Adipose tissue (tissue), 3 donors: ENCODE measurements at regions not wholly inside any gene's neighbourhood (a gene's known extent, or its start where the extent isn't known, plus 50 kb on each side); places are given as distances from the start of the nearest gene placed in this dataset.

Source experiments
- H3K27ac ChIP-seq: one replicate; pipeline ENCODE4 v1.5.1; 2013; ENCODE audit warnings: low read depth, low read length
- WGBS, 3 donors: extraction: QIAGEN DNeasy Blood & Tissue Kit; methylation state at CpG; one replicate each; pipeline ENCODE4 v1.1.7; 2013; 5-methylcytosine and 5-hydroxymethylcytosine counted together
- donor health status: healthy with polysubstance abuse.
- donor health status: Bipolar disorder and iron deficiency.
- donor health status: healthy.

DNA sequence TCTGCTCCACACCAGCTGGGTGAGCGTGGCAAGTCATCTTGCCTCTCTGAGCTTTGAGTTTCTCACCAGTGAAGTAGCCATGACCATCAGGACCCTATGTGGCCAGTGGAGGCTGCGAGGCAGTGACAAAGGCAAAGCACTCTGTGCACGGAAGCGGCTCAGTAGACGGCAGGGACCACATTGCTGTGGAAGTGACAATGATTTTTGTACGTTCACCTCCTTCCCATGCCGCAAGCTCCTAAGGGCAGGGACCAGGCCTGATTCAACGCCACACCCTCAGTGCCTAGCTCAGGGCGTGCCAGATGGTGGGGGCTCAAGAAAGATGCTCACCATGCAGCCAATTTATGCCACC lies 210.5 kb downstream of the MATN1 start:
- 90 to 92% (median 92%) methylated on average over 9 of the region's 9 CpGs for WGBS, 3 donors
- H3K27ac ChIP-seq, result no peak overlapping the region

- no peak overlapping the region for H3K27ac ChIP-seq
- WGBS, 3 donors, result 47 to 58% (median 57%) methylated on average over 18 of the region's 18 CpGs
Measured at GRCh38 chr1:30511991-30512913, 211.1 kb downstream of the MATN1 start.

DNA sequence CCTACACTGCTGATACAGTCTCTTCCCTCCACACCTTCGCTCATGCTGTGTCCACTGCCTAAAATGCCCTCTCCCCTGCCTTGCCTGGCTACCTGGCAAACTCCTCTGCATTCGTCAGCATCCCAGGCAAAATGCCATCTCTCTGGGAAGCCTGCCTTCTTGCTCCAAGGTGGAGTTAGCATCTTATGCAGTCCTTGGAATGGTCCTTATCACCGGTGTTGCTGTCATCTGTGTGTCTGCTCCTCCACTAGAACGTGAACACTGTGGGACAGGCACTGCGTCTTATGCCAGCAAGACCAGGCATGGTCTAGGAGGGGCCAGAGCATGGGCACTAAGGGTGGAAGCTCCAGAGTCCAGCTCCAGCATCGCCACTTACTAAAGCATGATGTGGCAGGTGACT lies 211.8 kb downstream of the MATN1 start:
- no peak overlapping the region for H3K27ac ChIP-seq
- WGBS, 3 donors, result 78 to 83% (median 79%) methylated on average over 6 of the region's 6 CpGs

DNA sequence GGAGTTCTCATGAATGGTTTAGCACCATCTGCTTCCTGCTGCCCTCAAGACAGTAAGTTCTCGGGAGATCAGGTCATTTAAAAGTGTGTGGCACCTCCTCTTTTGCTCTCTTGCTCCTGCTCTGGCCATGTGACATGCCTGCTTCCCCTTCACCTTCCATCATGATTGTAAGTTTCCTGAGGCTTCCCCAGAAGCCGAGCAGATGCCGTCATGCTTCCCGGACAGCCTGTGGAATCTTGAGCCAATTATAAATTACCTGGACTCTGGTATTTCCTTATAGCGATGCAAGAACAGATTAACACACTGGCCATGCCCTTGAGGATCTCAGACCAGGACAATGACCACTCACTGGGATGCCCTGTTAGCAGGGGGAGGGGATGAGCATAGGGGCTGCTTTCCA lies 212.3 kb downstream of the MATN1 start:
- H3K27ac ChIP-seq, result no peak overlapping the region
- WGBS, 3 donors, result 69 to 86% (median 73%) methylated on average over 5 of the region's 5 CpGs

GRCh38 chr1:30509670-30510069 lies 213.7 kb downstream of the MATN1 start:
- H3K27ac ChIP-seq, result no peak overlapping the region
- WGBS, 3 donors, result 35 to 50% (median 44%) methylated on average over 1 of the region's 1 CpG

DNA sequence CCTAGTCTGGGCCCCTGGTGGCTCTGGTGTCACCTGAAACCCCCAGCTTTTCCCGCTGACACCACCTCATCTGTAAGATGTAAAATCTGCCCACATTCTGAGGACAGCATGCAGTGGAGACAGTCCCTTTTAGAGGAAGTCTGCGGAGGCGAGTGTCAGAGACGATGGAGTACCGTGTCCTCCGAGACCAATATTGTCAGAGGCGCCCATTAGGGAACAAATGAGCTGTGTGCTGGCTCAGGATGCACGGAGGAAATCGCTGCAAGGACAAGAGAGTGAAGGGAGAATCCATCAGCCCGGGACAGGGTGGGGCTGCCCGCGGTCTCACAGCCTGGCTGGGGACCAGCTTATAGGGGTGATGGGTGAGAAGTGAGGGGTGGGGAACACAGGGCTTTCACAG lies 214.8 kb downstream of the MATN1 start:
- H3K27ac ChIP-seq, result no peak overlapping the region
- 54 to 61% (median 57%) methylated on average over 12 of the region's 12 CpGs for WGBS, 3 donors

- WGBS, 3 donors, result 83 to 87% (median 86%) methylated on average over 3 of the region's 3 CpGs
- no peak overlapping the region for H3K27ac ChIP-seq
Measured at GRCh38 chr1:30508175-30508448, 215.3 kb downstream of the MATN1 start.

GRCh38 chr1:30507401-30508174 lies 215.8 kb downstream of the MATN1 start:
- 68 to 79% (median 74%) methylated on average over 11 of the region's 11 CpGs for WGBS, 3 donors
- H3K27ac ChIP-seq, result no peak overlapping the region

DNA sequence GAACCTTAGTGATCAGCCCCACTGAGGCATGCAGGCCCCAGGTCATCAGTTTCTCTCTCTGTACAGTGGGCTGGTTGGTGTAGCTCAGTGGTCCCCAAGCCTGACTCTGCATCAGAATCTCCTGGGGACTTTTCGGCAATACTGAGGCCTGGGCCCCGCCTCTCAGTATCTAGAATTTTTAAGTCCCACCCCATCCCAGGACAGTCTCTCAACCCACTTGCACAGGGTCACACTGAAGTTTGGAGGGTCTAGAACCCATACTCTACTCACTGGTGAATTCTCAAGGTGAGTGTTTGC lies 216.4 kb downstream of the MATN1 start:
- 84 to 97% (median 96%) methylated on average over 2 of the region's 2 CpGs for WGBS, 3 donors

DNA sequence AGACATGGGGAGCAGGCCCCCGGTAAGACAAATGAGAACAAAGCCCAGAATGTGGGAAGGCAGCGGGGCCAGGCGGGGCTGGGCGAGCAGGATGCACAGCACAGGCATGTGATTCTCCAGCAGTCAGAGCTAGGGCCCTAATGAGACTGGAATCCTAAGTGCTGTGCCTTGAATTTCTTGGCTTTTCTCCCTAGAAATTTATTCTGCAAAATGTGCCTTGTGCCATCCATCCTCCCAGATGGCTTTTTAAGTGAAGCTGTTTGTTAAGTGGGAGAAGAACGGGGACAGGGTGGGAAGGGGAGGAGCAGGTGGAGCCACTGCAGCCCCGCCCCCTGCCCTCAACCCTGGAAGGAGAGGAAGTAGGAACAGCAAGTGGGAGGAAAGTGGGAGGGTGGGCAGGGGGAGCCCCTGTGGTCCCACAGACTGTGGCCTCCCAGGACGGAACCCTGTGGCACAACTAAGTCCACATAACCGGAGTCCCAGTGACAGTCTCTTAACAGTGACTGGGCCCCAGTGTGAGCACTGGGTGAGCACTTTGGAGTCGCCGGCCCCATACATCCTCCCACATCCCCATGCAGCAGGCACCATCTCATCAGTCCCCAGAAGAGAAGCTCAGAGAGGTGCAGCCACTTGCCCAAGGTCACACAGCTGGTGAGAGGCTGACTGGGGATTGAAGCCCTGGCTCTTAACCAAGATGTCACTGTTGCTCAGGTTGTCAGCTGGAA lies 216.9 kb downstream of the MATN1 start:
- 64 to 68% (median 65%) methylated on average over 10 of the region's 10 CpGs for WGBS, 3 donors

More for the DNA sequence above, 216.4 kb downstream of the MATN1 start:
- H3K27ac ChIP-seq, result no peak overlapping the region

DNA sequence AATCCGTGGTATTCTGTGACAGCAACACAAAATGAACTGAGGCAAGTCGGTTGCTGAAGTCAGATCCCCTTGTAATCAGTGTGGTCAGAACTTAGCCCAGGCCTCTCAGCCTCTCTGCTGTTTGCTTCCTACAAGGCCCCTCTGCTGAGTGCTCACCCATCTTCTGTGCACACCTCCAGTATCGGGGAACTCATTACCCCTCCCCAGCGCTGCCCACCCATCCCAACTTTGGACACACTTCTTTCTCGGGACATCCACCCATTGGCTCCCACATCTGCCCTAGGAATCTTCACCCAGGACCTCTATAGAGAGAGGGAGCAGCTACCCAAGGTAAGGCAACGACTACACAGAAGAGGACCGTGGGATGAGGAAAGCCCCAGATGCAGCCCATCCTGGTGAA lies 217.5 kb downstream of the MATN1 start:
- 74 to 85% (median 79%) methylated on average over 7 of the region's 7 CpGs for WGBS, 3 donors
- no peak overlapping the region for H3K27ac ChIP-seq

More for the DNA sequence above, 216.9 kb downstream of the MATN1 start:
- no peak overlapping the region for H3K27ac ChIP-seq

DNA sequence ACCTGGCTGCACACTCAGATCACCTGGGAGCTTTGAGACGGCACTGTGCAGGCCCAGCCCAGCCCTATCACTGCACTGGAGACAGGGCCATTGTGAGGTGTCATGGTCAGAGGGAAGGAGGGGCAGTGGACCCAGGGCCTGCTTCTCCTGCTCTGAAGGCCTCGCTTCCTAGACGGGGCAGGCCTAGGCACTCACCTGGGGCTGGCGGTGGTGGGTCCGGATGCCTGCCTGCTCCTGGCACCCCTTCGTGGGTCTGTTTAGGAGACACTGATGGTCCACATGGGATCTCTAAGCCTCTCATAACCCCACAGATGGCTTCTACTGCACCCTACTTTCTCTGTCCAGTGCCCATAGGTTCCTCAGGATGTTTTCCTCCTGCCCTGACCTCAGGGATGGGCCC lies 230.9 kb downstream of the MATN1 start:
- H3K27ac ChIP-seq, result no peak overlapping the region
- WGBS, 3 donors, result 62 to 88% (median 71%) methylated on average over 6 of the region's 6 CpGs

DNA sequence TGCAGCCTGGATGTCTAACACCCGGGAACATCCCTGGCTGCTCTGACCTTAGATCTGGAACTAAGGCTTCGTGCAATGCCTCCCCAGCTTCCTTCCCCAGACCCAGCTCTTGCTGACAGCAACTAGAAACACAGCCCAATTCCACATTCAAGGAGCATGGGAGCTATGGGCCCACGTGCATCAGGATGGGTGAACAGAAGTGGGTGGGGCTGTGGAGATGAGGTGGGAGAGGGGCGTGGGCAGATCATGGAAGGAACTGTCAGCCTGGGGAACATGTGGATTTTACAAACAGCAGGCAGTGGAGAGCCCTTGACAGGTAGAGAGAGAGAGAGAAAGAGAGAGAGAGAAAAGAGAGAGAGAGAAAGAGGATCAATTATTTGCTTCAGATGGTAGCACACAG lies 231.6 kb downstream of the MATN1 start:
- 68 to 75% (median 72%) methylated on average over 4 of the region's 4 CpGs for WGBS, 3 donors
- no peak overlapping the region for H3K27ac ChIP-seq

GRCh38 chr1:30490554-30491053 lies 232.8 kb downstream of the MATN1 start:
- 73 to 77% (median 75%) methylated on average over 3 of the region's 3 CpGs for WGBS, 3 donors
- no peak overlapping the region for H3K27ac ChIP-seq

DNA sequence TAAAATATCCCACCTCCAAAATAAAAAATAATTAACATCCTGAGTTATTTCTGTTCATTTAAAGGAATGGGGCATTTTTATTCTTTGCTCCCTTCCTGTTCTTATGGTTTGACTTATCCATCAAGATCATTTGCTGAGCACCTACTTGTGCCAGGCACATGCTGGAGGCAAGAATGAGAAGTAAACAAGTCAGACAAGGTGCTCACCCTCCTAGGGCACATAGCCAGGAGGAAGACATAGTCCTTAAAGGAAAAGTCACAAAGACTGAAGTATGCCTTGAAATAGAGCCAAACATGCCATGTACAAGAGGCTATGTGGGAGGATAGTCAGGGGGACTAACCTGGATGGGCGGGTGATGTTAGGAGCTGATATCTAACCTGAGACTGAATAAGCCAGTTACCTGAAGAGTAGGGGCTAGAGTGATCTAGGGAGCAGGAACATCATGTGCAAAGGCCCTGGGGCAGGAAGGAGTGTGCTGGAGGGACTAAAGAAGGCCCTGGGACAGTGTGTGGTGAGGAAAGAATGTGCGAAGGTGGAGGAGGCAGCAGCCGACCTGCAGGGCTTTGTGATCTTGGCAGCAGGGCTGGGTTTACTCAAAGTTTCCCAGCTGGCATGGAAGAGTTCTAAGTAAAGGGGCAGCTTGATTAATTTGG lies 233.5 kb downstream of the MATN1 start:
- 91 to 93% (median 92%) methylated on average over 3 of the region's 3 CpGs for WGBS, 3 donors
- H3K27ac ChIP-seq, result no peak overlapping the region

DNA sequence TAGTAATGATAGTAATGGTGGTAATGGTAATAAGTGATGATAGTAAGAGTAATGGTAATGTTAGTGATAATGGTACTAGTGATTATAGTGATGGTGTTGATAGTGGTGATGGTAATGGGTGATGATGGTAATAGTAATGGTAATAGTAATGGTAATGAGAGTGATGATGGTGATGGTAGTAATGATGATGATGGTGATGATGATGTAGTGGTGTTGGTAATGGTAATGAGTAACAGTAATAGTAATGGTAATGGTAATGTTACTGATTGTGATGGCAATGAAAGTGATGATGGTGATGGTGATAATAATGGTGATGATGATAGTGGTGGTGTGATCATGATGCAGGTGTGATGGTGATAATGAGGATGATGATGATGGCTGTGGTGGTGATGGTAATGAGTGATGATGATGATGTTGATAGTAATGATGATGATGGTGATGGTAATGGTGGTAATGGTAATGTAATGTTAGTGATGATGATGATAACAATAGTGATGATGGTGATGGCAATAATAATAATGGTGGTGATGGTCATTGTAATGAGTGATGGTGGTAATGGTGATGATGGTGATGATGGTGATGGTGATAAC lies 235.0 kb downstream of the MATN1 start:
- no peak overlapping the region for H3K27ac ChIP-seq

DNA sequence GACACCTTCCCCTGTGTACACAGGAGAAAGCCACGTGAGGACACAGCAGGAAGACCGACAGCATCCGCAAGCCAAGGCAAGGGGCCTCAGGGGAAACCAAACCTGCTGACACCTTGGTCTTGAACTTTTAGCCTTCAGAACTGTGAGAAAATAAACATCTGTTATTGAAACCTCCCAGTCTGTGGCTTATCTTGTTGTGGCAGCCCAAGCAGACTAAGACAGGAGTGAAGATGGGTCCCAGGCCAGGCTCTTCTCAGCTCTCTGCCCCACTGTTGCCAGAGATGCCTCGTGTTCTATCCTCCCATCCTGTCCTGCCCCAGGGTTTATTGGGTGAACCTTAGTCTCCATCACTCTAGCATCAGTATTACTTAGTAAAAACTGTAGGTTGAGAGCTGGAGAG lies 236.3 kb downstream of the MATN1 start:
- 27 to 62% (median 48%) methylated on average over 4 of the region's 4 CpGs for WGBS, 3 donors
- no peak overlapping the region for H3K27ac ChIP-seq

DNA sequence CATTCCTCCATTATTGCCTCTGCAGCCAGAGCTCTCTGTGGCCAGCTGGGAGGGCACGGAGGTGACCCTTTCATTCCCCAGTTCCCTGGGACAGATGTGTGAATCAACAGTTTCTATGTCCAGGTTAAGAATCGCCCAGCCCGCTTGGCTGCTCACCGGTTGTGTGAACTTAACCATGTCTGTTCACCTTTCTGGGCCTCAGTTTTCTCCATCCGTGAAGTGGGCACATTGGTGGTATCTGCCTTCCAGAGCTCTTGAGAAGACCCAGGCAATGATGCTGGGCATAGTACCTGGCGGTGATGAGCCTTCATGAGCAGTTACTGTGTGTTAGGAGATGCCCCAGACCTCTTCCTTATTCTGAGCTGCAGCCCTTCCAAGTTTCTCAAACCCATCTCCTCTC lies 238.3 kb downstream of the MATN1 start:
- no peak overlapping the region for H3K27ac ChIP-seq
- 89 to 95% (median 90%) methylated on average over 6 of the region's 6 CpGs for WGBS, 3 donors
